NCI-H187 (cell line): ENCODE measurements at regions not wholly inside any gene's neighbourhood (a gene's known extent, or its start where the extent isn't known, plus 50 kb on each side); places are given as distances from the start of the nearest gene placed in this dataset.
"Not testable (repeated sequence)": the region's sequence is repeated elsewhere in the genome, so short reads cannot be mapped to it uniquely, and the experiment has no call there.

Experiments used
- DNase-seq, 2 experiments: peaks; one replicate each; lab custom pipeline; 2025; lab: John Stamatoyannopoulos, UW

- no peak for DNase-seq
Measured at GRCh38 chr4:174009686-174010451, 273.6 kb downstream of the FBXO8 start.

- DNase-seq = no peak
Measured at GRCh38 chr4:174005422-174005821, 278.0 kb downstream of the FBXO8 start.

- no peak for DNase-seq
Measured at GRCh38 chr4:173998471-173999144, 284.9 kb downstream of the FBXO8 start.

GRCh38 chr4:173995779-173996178 is 287.7 kb downstream of the FBXO8 start:
- DNase-seq = not testable (repeated sequence)

GRCh38 chr4:173991814-173992213 is 291.7 kb downstream of the FBXO8 start:
- no peak for DNase-seq

- DNase-seq = no peak
Measured at GRCh38 chr4:173991316-173991715, 292.2 kb downstream of the FBXO8 start.

GRCh38 chr4:173990869-173991210 is 292.6 kb downstream of the FBXO8 start:
- DNase-seq = no peak

GRCh38 chr4:173990126-173990868 is 293.2 kb downstream of the FBXO8 start:
- DNase-seq = no peak

- DNase-seq = not testable (repeated sequence)
Measured at GRCh38 chr4:173963523-173963922, 319.9 kb downstream of the FBXO8 start.

GRCh38 chr4:173960398-173960797 is 323.1 kb downstream of the FBXO8 start:
- no peak for DNase-seq

GRCh38 chr4:173958445-173958844 is 325.0 kb downstream of the FBXO8 start:
- DNase-seq = no peak

- DNase-seq = no peak
Measured at GRCh38 chr4:173943547-173943946, 339.9 kb downstream of the FBXO8 start.

- no peak for DNase-seq
Measured at GRCh38 chr4:173940146-173940545, 343.3 kb downstream of the FBXO8 start.

GRCh38 chr4:173937631-173938270 is 345.7 kb downstream of the FBXO8 start:
- no peak for DNase-seq

- DNase-seq = no peak
Measured at GRCh38 chr4:173936861-173937260, 346.6 kb downstream of the FBXO8 start.

GRCh38 chr4:173935622-173936405 is 347.7 kb downstream of the FBXO8 start:
- DNase-seq = no peak

GRCh38 chr4:173934933-173935620 is 348.4 kb downstream of the FBXO8 start:
- DNase-seq = no peak

GRCh38 chr4:173934201-173934600 is 349.3 kb downstream of the FBXO8 start:
- DNase-seq = no peak

GRCh38 chr4:173932701-173933100 is 350.8 kb downstream of the FBXO8 start:
- no peak for DNase-seq

- DNase-seq = no peak
Measured at GRCh38 chr4:173930329-173930967, 353.0 kb downstream of the FBXO8 start.

GRCh38 chr4:173929921-173930320 is 353.5 kb downstream of the FBXO8 start:
- no peak for DNase-seq
